Lower leg skin (tissue), 4 donors: ENCODE measurements at regions not wholly inside any gene's neighbourhood (a gene's known extent, or its start where the extent isn't known, plus 50 kb on each side); places are given as distances from the start of the nearest gene placed in this dataset.

Source experiments
- DNase-seq, 2 donors: peaks; one replicate each; pipeline ENCODE4 v3.0.0-alpha.2; 2019; ENCODE audit warnings: low spot score in 2 of 2
- H3K4me3 ChIP-seq: fragments of 200-600 bp; sonication (generic); 2 replicates; pipeline ENCODE4 v1.5.1; 2017; ENCODE audit warnings: mild to moderate bottlenecking, low read depth; ENCODE audit not compliant: poor library complexity, severe bottlenecking
- POLR2A ChIP-seq, 2 donors: fragments of 450-650 bp; IDR thresholded peaks; one replicate each; pipeline ENCODE4 v1.6.1; 2016 to 2017; ENCODE audit warnings: antibody characterized with exemption in 2 of 2, mild to moderate bottlenecking in 1 of 2, moderate library complexity in 1 of 2
- WGBS, 2 donors: methylation state at CpG; one replicate each; pipeline ENCODE4 v1.1.5; 2018; 5-methylcytosine and 5-hydroxymethylcytosine counted together
- intact Hi-C: fragments of 100-400 bp; cut with DNase I; formaldehyde crosslinking; loops from one replicate; pipeline ENCODE4 v1.15.0; 2023; ENCODE audit warnings: low total_unique reads
- TF ChIP-seq, protein P1 (sequence below), 3 donors: fragments of 450-650 bp; IDR thresholded peaks; one replicate each; pipeline ENCODE4 v1.5.1; 2016; ENCODE audit warnings: antibody characterized with exemption in 3 of 3, mild to moderate bottlenecking in 3 of 3, moderate library complexity in 2 of 3

DNA sequence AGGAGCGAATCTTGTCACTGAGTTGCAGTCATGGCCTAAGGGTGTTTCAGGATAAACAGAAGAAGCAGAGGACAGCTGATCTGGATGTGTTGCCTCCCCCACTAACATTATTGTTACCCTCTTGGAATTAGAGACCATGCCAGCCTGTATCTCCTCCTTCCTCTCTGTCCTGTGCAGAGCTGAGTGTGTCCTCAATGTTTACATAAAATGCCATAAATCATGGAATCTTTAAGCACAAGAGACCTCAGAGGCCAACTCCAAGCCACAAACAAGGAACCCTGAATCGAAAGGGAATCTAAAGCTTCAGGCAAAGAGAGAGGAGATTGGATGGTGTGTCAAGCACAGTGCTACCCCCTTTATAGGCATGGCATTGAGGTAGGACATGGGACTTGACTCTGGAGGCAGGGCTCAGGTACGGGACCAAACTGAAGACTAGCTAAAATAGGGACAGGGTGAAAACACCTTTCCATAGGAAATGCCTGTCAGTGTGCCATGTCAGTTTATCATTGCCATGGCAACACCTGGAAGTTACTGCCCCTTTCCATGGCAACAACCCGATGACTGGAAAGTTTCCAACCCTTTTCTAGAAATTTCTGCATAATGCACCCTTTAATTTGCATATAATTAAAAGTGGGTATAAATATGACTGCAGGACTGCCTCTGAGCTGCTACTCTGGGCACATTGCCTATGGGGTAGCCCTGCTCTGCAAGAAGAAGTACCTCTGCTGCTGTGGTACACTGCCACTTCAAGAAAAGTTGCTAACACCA is 489.7 kb downstream of the MIAT start:
- no peak overlapping the region for H3K4me3 ChIP-seq
- intact Hi-C loops = no loop called here
- WGBS, 2 donors = 51 to 58% methylated on average over 4 of the region's 4 CpGs
- TF ChIP-seq, protein P1, sequence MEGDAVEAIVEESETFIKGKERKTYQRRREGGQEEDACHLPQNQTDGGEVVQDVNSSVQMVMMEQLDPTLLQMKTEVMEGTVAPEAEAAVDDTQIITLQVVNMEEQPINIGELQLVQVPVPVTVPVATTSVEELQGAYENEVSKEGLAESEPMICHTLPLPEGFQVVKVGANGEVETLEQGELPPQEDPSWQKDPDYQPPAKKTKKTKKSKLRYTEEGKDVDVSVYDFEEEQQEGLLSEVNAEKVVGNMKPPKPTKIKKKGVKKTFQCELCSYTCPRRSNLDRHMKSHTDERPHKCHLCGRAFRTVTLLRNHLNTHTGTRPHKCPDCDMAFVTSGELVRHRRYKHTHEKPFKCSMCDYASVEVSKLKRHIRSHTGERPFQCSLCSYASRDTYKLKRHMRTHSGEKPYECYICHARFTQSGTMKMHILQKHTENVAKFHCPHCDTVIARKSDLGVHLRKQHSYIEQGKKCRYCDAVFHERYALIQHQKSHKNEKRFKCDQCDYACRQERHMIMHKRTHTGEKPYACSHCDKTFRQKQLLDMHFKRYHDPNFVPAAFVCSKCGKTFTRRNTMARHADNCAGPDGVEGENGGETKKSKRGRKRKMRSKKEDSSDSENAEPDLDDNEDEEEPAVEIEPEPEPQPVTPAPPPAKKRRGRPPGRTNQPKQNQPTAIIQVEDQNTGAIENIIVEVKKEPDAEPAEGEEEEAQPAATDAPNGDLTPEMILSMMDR (IDR thresholded peaks at IDR 0.05) = no peak
- TF ChIP-seq POLR2A (IDR thresholded peaks at IDR 0.05) = no peak
- no peak for DNase-seq

DNA sequence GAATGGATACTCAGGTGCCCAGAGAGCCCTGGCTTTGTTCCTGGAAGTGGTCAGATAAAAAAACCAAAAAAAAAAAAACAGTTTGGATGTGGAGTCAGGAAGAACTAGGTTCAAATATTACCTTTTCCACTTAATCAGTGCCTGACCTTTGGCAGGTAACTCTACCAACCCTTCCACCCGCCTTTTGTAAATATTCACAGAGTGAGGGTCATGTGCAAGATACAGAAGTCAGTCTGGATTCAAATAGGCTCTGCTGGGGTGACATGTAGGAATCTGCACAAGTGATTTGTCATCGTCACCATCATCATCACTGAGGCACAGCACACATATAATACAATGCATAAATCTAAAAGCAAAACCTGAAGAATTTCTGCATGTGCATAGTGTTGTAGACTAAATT is 490.7 kb downstream of the MIAT start:
- WGBS, 2 donors = 47 to 96% methylated on average over 2 of the region's 2 CpGs
- H3K4me3 ChIP-seq = no peak overlapping the region
- intact Hi-C loops = no loop called here
- TF ChIP-seq, protein P1 (IDR thresholded peaks at IDR 0.05) = no peak
- no peak for TF ChIP-seq POLR2A (IDR thresholded peaks at IDR 0.05)
- no peak for DNase-seq

DNA sequence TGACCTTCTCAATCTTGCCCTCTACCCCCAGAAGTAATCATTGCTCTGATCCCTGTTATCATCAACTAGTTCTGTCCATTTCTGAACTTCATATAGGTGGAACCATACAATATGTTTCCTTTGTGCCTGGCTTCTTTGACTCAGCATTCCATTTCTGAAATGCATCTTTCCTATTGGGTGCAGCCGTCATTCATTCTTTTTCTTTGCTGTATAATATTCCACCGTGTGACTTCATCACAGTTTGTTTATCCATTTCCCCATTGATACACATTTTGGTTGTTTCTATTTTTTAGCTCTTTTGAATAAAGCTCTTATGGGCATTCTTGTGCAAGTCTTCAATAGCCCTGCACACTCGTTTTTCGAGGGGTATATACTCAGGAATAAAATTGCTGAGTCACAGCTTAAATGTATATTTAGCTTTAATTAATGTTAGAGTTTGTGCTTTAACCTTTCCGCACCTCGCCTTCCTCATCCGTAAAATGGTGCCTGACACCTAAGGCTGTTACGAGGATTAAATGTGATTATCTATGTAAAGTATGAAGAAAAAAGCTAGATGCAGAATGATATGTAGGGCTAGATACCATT is 491.6 kb downstream of the MIAT start:
- H3K4me3 ChIP-seq = no peak overlapping the region
- DNase-seq = no peak
- intact Hi-C loops = no loop called here
- no peak for TF ChIP-seq POLR2A (IDR thresholded peaks at IDR 0.05)
- TF ChIP-seq, protein P1 (IDR thresholded peaks at IDR 0.05) = no peak
- 91 to 97% methylated on average over 8 of the region's 8 CpGs for WGBS, 2 donors

DNA sequence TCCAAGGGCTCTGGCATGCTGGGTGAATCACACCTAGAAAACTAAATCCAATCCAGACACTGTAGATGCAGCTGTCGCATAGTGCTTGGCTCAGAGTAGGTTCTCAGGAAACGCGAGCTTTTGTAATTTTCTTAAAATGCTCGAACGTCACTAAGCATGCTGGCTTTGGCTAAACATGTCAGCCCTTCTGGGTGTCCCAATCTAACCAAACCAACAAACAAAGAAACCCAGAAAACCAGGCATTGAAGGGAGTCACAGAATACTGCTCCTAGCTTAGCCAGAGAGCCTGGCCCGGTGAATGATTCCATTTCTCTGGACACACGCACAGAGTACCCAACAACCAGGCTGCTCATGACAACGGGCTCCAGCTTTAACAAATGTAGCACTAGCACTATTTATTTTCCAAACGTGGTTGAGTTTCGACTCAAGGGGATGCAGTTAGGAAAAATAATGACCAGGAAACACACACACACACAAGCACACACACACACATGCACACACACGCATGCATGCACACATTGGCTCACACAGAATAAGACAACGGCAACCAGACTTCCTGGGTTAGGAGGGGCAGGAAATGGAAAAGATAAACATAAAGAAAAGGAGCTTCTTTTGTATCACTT is 492.6 kb downstream of the MIAT start:
- WGBS, 2 donors = 18 to 23% methylated on average over 12 of the region's 12 CpGs
- no peak overlapping the region for H3K4me3 ChIP-seq
- TF ChIP-seq, protein P1 (IDR thresholded peaks at IDR 0.05) = no peak
- no peak for TF ChIP-seq POLR2A (IDR thresholded peaks at IDR 0.05)
- intact Hi-C loops = no loop called here
- DNase-seq = no peak

DNA sequence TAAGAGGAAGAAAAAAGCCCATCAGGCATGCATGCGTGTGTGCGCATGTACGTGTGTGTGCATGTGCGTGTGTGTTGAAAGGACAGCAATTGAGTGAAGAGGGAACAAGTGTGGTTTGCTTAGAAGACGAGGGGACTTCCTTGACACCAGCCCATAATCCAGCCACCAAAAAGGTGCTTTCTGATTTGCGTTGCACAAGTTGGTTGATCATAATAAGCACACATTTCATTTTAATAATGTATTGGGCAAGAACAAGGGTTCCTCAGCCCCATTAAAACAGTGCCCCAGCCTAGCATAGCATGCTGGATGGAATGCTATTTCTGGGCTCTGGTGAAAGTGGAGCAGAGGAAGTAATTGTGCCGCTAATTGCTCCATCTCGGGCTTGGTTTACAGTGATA is 493.2 kb downstream of the MIAT start:
- DNase-seq = no peak
- intact Hi-C loops = no loop called here
- no peak overlapping the region for H3K4me3 ChIP-seq
- TF ChIP-seq, protein P1 (IDR thresholded peaks at IDR 0.05) = no peak
- no peak for TF ChIP-seq POLR2A (IDR thresholded peaks at IDR 0.05)
- WGBS, 2 donors = 4 to 8% methylated on average over 8 of the region's 8 CpGs
